HG02759 (cell line): ENCODE measurements at regions not wholly inside any gene's neighbourhood (a gene's known extent, or its start where the extent isn't known, plus 50 kb on each side); places are given as distances from the start of the nearest gene placed in this dataset.
"Not testable (repeated sequence)": the region's sequence is repeated elsewhere in the genome, so short reads cannot be mapped to it uniquely, and the experiment has no call there.

Source experiments
- ATAC-seq: cut with Tn5 transposase; IDR thresholded peaks from one replicate; pipeline ENCODE4 v1.9.1; 2021; ENCODE audit warnings: mild to moderate bottlenecking, moderate library complexity; ENCODE audit not compliant: unreplicated experiment

GRCh38 chr14:97804056-97804455 lies 1006.9 kb downstream of the VRK1 start:
- ATAC-seq: no peak

GRCh38 chr14:97806891-97807290 lies 1009.7 kb downstream of the VRK1 start:
- no peak for ATAC-seq

DNA sequence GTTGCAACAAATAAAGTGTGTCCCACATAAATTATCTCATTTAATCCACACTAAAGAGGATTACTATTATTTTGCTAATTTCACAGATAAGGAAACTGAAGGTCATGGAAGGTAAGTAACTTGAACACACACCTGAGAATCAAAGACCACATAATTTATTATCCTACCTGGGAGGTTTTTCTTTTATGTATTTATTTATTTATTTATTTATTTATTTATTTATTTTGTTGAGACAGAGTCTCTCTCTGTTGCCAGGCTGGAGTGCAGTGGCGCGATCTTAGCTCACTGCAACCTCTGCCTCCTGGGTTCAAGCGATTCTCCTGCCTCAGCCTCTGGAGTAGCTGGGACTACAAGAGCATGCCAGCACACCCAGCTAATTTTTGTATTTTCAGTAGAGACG lies 1011.4 kb downstream of the VRK1 start:
- not testable (repeated sequence) for ATAC-seq

- ATAC-seq: no peak
These were observed 1016.4 kb downstream of the VRK1 start for GRCh38 chr14:97813556-97813955.

DNA sequence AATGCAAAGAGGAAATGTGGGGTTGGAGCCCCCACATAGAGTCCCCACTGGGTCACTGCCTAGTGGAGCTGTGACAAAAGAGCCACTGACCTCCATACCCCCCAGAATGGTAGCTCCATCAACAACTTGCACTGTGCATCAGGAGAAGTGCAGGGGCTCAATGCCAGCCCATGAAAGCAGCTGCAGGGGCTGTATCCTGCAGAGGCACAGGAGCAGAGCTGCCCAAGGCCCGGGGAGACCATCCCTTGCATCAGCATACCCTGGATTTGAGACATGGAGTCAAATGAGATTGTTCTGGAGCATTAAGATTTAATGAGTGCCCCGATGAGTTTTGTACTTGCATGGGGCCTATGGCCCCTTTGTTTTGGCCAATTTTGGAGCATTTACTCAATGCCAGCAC lies 1023.6 kb downstream of the VRK1 start:
- ATAC-seq: no peak

DNA sequence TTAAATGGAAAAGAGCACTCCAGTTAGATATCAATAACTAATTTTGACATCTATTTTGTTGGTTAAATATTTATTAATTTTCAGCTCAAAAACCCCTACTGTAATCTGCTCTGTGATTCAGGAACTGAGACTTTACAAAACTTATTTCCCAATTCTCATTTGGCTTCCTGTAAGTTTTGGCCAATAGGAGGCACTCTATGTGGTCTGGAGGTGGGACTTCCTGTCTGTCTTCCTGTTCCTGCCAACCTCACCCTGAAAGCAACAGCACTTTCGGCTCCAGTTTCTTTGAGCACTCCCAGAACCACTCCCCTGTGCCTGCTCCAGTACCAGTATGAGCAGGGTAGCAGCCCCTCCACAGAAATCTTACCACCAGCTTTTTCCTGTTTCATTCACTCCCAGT lies 1027.0 kb downstream of the VRK1 start:
- no peak for ATAC-seq

DNA sequence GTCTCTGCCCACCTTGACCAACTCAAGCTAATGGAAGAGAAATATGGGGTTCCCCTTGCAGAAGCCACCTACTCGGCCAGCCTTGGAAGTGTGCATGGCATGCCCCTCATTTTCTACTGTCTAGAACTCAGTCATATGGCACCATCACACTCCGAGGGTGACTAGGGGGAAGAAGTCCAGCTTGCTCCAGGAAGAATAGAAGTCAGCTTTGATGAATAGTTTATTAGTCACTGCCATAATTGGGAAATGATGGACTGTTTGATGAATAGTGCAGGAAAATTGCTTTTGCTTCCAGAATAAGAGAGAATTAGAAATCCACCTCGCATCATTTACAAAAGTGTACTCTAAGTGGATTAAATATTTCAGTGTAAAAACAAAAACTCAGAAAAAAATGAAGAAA lies 1030.6 kb downstream of the VRK1 start:
- ATAC-seq: no peak

GRCh38 chr14:97832776-97833175 lies 1035.6 kb downstream of the VRK1 start:
- ATAC-seq: no peak

- no peak for ATAC-seq
These were observed 1041.8 kb downstream of the VRK1 start for GRCh38 chr14:97838986-97839385.

DNA sequence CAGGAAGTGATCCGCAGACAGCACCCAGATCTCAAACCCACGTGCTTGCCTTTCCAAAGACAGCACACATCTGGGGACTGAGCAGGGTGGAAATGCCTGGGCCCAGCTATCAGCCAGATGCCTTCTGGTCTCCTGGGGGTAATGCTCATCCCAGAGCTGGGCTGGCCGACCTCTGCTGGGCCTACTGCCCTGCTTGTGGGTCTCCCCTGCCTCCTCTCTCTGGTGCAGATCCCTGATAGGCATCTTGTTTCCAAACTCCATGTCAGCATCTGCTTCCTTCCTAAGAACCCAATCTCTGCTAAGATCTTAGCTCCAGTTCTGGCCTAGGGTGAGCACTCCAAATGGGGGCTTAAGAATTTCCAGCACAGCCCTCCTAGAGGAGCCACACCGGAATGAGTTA lies 1043.0 kb downstream of the VRK1 start:
- ATAC-seq: no peak

DNA sequence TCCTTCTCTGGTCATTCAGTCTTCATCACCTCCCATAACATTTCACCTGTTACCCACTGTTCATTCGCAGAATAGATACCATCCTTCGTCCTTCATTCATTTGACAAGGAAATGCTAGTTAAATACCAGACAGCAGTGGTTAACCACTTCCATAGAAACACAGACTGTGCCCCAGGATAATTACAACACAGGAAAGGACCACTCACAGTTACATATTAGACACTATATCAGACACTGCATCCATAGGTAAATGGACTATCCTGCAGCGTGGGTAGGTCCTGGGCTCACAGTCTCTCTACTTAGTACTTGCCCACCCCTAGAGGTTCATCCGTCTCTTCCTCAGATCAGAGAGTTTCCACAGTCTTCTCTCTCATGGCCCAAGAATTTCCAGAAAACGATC lies 1044.6 kb downstream of the VRK1 start:
- ATAC-seq: no peak

GRCh38 chr14:97843066-97843465 lies 1045.9 kb downstream of the VRK1 start:
- ATAC-seq: no peak

DNA sequence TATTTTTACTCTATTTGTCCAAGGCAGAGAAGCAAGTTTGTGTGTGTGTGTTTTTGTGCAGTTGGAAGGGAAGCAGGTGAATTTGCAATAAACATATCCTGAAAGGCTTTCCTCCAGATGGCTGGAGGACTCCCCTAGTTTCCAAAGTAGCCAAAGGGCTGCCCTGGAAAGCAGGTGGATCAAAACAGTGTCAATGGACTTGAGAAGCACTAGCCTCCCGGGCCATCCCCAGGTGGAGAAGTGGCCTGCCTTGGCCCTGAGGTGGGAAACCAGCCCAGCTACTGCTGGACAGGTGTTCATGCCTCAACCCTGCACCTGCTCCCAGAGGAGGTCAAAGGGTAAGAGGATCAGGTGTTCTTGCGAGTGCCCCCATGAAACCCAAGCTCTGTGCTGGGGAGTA lies 1046.9 kb downstream of the VRK1 start:
- ATAC-seq: no peak

- no peak for ATAC-seq
These were observed 1049.0 kb downstream of the VRK1 start for GRCh38 chr14:97846156-97846555.

- ATAC-seq: no peak
These were observed 1051.3 kb downstream of the VRK1 start for GRCh38 chr14:97848317-97848980.

DNA sequence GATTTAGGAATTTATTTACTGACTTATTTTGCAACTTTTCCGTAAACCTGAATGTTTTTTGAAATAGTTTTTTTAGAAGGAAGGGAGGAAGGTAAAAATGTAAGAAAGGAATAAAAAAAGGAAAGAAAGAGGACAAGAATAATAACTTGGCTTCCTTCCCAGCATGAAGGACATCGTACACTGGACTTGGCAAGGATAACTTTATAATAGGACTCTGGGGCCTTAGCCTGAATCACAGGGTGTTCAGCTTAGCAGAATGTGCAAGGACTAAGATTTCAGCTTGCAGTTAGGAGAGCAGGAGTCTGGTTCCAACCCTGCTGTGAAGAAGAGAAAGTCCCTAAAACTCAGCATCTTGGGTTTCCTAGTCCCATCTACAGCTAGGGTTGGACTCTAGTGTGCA lies 1053.3 kb downstream of the VRK1 start:
- ATAC-seq: no peak

DNA sequence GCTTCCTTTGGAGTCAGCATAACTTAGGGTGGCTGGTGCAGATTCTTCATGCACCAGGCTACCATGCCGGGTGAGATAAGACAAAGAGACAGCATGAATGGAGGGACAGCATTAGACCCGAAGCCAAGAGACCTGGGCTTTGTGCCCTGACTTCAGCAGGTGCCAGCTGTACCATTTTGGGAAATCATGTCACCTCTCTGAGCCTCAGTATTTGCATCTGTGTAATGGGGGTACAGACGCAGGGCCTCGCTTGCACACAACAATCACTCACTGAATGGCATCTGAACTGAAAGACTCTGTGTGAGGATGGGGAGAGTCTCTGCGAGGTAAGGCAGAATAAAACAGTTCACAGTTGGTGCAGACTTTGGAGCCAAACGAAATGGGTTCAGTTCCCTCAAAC lies 1053.7 kb downstream of the VRK1 start:
- no peak for ATAC-seq

DNA sequence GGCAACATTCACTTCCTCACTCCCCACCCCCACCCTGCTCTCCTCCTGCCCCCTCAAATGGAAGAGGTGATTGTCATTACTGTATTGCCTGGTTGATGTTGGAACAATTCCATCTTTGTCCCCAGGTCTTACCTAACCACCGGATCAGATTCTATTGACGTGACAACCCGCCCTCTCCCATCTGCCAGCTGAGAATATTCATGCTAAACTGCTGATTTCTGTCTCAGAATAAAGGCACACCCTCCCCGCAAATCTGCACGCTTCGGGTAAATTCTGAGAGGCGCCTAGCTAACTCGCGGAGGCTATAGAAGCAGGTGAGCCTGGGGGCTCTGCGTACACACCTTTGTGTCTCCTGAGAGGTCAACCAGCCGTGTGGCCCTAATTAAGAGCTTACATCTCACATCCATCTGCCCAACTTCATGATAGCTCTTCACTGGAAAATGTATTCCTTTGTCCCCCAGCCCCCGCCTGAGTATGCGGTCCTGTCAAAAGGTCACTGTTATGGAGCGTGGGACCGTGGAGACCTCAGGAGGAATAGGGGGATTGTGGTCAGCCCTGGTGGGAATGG lies 1054.3 kb downstream of the VRK1 start:
- ATAC-seq: no peak

- no peak for ATAC-seq
These were observed 1057.7 kb downstream of the VRK1 start for GRCh38 chr14:97854918-97855317.

DNA sequence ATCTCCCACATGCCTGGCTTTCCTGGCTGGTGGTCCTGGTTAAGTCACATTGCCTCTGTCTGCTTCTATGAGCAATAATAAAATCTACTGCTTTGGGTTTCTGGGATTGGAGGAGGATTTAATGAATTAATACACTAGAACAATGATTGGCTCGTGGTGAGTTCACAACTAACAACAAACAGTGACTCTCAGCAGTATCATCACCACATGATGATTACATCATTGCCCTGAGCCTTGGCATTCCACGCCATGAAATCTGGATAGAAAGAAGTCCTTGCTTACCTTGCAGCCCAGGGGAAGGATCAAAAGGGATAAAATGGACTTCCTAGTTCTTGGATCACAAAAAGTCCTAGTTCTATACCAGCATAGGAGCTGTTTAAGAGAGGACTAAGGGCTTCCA lies 1069.0 kb downstream of the VRK1 start:
- ATAC-seq: no peak

DNA sequence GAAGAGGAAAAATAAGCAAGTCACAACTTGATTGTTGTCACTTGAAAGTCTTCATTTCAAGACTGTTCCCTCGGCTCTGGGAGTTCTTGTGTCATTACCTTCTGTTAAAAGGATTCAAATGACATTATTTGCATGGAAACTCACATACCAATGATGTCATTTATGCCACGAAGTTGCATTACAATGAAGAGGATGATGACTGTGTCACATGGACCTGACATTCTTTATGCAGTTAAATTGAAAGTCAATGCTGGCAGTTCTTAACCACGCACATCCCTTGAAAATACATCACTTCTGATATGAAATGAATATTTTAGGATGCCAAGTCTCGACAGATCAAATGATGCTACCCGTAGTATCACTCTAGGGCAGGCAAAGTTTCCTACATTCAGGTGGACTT lies 1069.5 kb downstream of the VRK1 start:
- no peak for ATAC-seq

DNA sequence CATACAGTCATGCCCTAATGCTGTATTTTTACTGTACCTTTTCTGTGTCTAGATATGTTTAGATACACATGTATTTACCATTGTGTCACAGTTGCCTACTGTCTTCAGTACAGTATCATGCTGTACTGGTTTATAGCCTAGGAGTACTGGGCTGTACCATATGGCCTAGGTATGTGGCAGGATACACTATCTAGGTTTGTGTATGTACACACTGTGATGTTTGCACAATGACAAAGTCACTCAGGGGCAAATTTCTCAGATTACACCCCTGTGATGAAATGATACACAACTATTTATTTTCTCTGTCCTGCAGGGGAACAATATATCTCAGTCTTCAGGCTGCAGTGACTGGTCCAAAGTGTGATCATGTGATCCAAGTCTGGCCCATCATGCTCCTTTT lies 1076.1 kb downstream of the VRK1 start:
- no peak for ATAC-seq

- ATAC-seq: no peak
These were observed 1077.2 kb downstream of the VRK1 start for GRCh38 chr14:97874394-97874793.
